HepG2 (cell line): ENCODE measurements at regions not wholly inside any gene's neighbourhood (a gene's known extent, or its start where the extent isn't known, plus 50 kb on each side); places are given as distances from the start of the nearest gene placed in this dataset.

Experiments
- EEA1 ChIP-seq: sonication (generic); formaldehyde crosslinking; IDR thresholded peaks from 2 replicates; pipeline ENCODE4 v1.5.1; 2020; ENCODE audit warnings: mild to moderate bottlenecking, missing genetic modification reagents, borderline replicate concordance
- FOXA3 ChIP-seq: IDR thresholded peaks from 2 replicates; pipeline ENCODE4 v1.6.1; 2016; ENCODE audit warnings: missing genetic modification reagents, missing compliant biosample characterization
- GABPB1 ChIP-seq: IDR thresholded peaks from 2 replicates; pipeline ENCODE4 v1.6.1; 2016; ENCODE audit warnings: mild to moderate bottlenecking, missing genetic modification reagents, moderate library complexity, missing compliant biosample characterization
- HNRNPUL1 ChIP-seq: fragments of 200-400 bp; formaldehyde crosslinking; IDR thresholded peaks from 2 replicates; pipeline ENCODE4 v1.6.1; 2017; ENCODE audit warnings: low read depth, mild to moderate bottlenecking, low read length, moderate library complexity
- KDM5A ChIP-seq: fragments of 200-600 bp; sonication (generic); IDR thresholded peaks from 2 replicates; pipeline ENCODE4 v1.7.0; 2018; ENCODE audit warnings: antibody characterized with exemption, mild to moderate bottlenecking, low read length, borderline replicate concordance
- MAFK ChIP-seq, 2 experiments: IDR thresholded peaks in 1 of 2; conservative IDR thresholded peaks in 1 of 2; 2 replicates each; pipeline ENCODE4 v1.6.1; 2011; ENCODE audit warnings: improper control_type of control experiment in 2 of 2, low read length in 2 of 2
- ZNF160 ChIP-seq: sonication (generic); formaldehyde crosslinking; IDR thresholded peaks from 2 replicates; pipeline ENCODE4 v1.8.0; 2022; ENCODE audit warnings: mild to moderate bottlenecking, inconsistent platforms, missing genetic modification reagents
- ZNF34 ChIP-seq: sonication (generic); formaldehyde crosslinking; IDR thresholded peaks from 2 replicates; pipeline ENCODE4 v1.4.0; 2020; ENCODE audit warnings: mild to moderate bottlenecking, missing genetic modification reagents, borderline replicate concordance
- ZNF607 ChIP-seq: sonication (generic); formaldehyde crosslinking; IDR thresholded peaks from 2 replicates; pipeline ENCODE4 v1.5.1; 2020; ENCODE audit warnings: missing genetic modification reagents, mild to moderate bottlenecking, borderline replicate concordance
- TF ChIP-seq, protein P1 (sequence below): sonication (generic); formaldehyde crosslinking; IDR thresholded peaks from 2 replicates; pipeline ENCODE4 v1.5.1; 2020; ENCODE audit warnings: mild to moderate bottlenecking, missing genetic modification reagents, moderate library complexity
- TF ChIP-seq, protein P2 (sequence below): sonication (generic); formaldehyde crosslinking; IDR thresholded peaks from 2 replicates; pipeline ENCODE4 v1.9.0; 2021; ENCODE audit warnings: missing genetic modification reagents, borderline replicate concordance
- TF ChIP-seq, protein P3 (sequence below): sonication (generic); formaldehyde crosslinking; conservative IDR thresholded peaks from 2 replicates; pipeline ENCODE4 v1.8.1; 2023; ENCODE audit warnings: missing genetic modification reagents

DNA sequence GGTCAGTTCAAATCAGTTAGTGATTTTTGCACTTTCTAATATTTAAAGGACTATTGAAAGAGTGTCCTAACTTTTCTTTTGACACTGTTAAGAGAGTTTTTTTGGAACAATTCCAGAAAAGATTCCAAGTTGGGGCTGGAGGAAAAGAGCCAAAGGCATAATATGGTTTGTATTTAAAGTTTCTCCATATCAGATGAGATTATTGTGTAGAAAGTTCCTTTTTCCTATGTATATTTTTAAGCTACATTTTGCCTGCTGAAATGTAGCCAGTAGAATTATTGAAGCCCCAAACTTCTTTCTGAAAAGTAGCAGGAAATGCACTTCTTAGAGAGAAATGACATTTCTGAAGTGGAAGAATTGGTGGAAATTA lies 136.5 kb upstream of the TSC22D2 start (continued):
- TF ChIP-seq, protein P1, sequence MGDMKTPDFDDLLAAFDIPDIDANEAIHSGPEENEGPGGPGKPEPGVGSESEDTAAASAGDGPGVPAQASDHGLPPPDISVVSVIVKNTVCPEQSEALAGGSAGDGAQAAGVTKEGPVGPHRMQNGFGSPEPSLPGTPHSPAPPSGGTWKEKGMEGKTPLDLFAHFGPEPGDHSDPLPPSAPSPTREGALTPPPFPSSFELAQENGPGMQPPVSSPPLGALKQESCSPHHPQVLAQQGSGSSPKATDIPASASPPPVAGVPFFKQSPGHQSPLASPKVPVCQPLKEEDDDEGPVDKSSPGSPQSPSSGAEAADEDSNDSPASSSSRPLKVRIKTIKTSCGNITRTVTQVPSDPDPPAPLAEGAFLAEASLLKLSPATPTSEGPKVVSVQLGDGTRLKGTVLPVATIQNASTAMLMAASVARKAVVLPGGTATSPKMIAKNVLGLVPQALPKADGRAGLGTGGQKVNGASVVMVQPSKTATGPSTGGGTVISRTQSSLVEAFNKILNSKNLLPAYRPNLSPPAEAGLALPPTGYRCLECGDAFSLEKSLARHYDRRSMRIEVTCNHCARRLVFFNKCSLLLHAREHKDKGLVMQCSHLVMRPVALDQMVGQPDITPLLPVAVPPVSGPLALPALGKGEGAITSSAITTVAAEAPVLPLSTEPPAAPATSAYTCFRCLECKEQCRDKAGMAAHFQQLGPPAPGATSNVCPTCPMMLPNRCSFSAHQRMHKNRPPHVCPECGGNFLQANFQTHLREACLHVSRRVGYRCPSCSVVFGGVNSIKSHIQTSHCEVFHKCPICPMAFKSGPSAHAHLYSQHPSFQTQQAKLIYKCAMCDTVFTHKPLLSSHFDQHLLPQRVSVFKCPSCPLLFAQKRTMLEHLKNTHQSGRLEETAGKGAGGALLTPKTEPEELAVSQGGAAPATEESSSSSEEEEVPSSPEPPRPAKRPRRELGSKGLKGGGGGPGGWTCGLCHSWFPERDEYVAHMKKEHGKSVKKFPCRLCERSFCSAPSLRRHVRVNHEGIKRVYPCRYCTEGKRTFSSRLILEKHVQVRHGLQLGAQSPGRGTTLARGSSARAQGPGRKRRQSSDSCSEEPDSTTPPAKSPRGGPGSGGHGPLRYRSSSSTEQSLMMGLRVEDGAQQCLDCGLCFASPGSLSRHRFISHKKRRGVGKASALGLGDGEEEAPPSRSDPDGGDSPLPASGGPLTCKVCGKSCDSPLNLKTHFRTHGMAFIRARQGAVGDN (CRISPR knock-in tag), result no peak
- TF ChIP-seq EEA1 (no peak), ZNF34 (CRISPR knock-in tag) (no peak), KDM5A (no peak), ZNF607 (CRISPR knock-in tag) (no peak), MAFK (conservative IDR thresholded peaks at IDR 0.05 in 1 of 2, IDR thresholded peaks at IDR 0.05 in 1 of 2; ENCODE audit: low read length in 2 of 2) (no peak), FOXA3 (CRISPR knock-in tag) (no peak), HNRNPUL1 (no peak), ZNF160 (CRISPR knock-in tag) (no peak), GABPB1 (no peak)
- TF ChIP-seq, protein P2, sequence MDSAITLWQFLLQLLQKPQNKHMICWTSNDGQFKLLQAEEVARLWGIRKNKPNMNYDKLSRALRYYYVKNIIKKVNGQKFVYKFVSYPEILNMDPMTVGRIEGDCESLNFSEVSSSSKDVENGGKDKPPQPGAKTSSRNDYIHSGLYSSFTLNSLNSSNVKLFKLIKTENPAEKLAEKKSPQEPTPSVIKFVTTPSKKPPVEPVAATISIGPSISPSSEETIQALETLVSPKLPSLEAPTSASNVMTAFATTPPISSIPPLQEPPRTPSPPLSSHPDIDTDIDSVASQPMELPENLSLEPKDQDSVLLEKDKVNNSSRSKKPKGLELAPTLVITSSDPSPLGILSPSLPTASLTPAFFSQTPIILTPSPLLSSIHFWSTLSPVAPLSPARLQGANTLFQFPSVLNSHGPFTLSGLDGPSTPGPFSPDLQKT (CRISPR knock-in tag), result no peak
- TF ChIP-seq, protein P3, sequence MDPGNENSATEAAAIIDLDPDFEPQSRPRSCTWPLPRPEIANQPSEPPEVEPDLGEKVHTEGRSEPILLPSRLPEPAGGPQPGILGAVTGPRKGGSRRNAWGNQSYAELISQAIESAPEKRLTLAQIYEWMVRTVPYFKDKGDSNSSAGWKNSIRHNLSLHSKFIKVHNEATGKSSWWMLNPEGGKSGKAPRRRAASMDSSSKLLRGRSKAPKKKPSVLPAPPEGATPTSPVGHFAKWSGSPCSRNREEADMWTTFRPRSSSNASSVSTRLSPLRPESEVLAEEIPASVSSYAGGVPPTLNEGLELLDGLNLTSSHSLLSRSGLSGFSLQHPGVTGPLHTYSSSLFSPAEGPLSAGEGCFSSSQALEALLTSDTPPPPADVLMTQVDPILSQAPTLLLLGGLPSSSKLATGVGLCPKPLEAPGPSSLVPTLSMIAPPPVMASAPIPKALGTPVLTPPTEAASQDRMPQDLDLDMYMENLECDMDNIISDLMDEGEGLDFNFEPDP, result no peak
